Gastroesophageal sphincter (tissue), 3 donors: ENCODE measurements at regions not wholly inside any gene's neighbourhood (a gene's known extent, or its start where the extent isn't known, plus 50 kb on each side); places are given as distances from the start of the nearest gene placed in this dataset.

Source experiments
- POLR2A ChIP-seq, 2 donors: fragments of 450-650 bp; IDR thresholded peaks; one replicate each; pipeline ENCODE4 v1.6.1; 2017; ENCODE audit warnings: antibody characterized with exemption in 2 of 2, mild to moderate bottlenecking in 2 of 2, moderate library complexity in 1 of 2
- TF ChIP-seq, protein P1 (sequence below), 4 experiments: fragments of 200-600 bp in 2 of 4; fragments of 450-650 bp in 2 of 4; sonication (generic) in 1 of 4; IDR thresholded peaks; one replicate each; pipeline ENCODE4 v1.5.1; 2017 to 2019; ENCODE audit warnings: antibody characterized with exemption in 4 of 4, mild to moderate bottlenecking in 2 of 4, moderate library complexity in 2 of 4

DNA sequence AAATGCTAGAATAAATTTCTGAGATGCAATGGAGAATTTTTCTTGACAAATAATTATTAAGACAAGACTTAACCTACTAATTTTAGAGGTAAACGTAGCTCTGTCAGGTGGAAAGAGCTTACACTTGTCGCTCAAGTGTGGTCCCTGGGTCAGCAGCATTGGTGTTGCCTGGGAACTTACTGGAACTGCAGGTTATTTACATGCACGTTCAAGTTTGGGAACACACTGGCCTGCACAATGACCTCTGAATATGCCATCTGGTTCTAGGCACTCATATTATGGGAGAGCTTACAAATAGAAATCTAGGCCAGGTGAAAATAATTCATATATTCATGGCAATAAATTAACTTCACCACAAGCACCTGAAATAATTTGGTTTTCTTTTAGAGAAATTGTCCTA lies 88.5 kb upstream of the BCL9 start:
- TF ChIP-seq, protein P1, sequence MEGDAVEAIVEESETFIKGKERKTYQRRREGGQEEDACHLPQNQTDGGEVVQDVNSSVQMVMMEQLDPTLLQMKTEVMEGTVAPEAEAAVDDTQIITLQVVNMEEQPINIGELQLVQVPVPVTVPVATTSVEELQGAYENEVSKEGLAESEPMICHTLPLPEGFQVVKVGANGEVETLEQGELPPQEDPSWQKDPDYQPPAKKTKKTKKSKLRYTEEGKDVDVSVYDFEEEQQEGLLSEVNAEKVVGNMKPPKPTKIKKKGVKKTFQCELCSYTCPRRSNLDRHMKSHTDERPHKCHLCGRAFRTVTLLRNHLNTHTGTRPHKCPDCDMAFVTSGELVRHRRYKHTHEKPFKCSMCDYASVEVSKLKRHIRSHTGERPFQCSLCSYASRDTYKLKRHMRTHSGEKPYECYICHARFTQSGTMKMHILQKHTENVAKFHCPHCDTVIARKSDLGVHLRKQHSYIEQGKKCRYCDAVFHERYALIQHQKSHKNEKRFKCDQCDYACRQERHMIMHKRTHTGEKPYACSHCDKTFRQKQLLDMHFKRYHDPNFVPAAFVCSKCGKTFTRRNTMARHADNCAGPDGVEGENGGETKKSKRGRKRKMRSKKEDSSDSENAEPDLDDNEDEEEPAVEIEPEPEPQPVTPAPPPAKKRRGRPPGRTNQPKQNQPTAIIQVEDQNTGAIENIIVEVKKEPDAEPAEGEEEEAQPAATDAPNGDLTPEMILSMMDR (IDR thresholded peaks at IDR 0.05) = no peak
- TF ChIP-seq POLR2A (IDR thresholded peaks at IDR 0.05) = no peak
